Myocyte (in vitro differentiated cells): ENCODE measurements at regions not wholly inside any gene's neighbourhood (a gene's known extent, or its start where the extent isn't known, plus 50 kb on each side); places are given as distances from the start of the nearest gene placed in this dataset.

Experiments used
- DNase-seq: peaks from one replicate; pipeline ENCODE4 v3.0.0-alpha.2; 2012; ENCODE audit warnings: low read depth

GRCh38 chrY:7979770-7980169 is 1068.2 kb upstream of the AMELY start:
- no peak for DNase-seq

DNA sequence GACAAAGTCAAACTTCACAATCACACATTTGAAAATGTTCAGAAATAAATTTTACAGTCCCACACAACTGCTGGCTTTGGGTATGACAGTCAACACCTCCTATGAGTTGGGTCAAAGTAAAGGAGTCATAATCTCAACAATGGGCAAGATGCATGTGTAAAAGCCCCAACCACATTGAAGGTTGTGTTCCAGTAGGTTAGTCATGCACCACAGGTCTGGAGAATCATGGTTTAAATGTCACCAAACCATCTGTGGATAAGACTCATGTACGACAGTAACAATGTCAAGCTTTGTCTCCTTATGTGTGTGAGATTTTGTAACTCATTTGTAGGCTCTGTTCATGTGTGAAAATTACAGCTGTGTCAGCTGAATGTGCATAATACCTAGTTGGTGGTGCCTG is 1065.7 kb upstream of the AMELY start:
- DNase-seq: no peak

DNA sequence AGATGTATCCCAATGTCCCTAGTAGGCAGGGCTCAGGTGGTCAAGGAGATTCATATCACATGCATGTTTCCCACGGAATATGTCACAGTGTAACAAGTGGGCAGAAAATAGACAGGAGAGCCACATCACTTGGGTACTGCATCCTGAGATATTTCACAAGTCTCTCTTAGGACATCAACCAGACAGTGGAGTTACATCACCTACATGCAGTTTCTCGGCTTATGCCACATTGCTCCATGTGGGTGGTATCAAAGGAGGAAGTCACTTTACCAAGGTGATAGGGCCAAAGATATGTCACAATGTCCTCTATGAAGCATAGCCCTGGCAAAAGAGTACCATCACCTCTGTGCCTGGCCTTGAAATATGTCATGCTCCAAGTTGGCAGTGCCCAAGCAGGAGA is 1056.7 kb upstream of the AMELY start:
- DNase-seq: no peak

GRCh38 chrY:7966916-7967315 is 1055.4 kb upstream of the AMELY start:
- DNase-seq: no peak

DNA sequence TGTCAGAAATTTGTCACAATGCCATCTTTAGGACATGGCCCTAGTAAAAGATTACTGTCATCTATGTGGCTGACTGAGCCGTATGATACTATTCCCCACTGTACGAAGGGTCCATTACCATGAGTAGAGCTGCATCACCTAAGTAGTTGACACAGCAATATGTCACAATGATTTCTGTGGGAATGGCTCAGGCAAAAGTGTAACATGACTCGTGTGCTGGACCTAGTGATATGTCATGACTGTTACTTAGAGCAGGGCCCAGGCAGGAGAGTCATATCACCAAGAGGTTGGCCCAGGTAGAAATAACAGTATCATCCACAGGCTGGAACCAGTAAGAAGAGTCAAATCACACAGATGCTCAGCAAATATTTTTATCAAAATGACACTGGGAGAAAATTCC is 1051.8 kb upstream of the AMELY start:
- no peak for DNase-seq

DNA sequence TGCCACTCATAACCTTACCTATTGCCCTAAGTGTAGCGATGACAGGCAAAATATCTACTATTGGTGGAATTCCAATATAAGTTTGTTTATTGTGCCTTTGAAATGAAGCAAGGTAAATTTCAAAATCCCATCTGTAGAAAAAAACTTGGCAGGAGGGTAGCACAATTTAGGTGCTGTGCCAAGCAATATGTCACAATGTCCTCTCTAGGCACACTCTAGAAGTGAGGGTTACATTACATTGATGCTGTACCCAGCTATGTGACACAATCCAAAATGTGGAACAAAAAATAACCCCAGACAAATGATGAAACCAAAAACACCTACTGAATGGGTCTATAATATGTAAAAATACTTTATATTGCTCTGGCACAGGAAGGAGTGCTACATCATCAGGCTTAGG is 1050.8 kb upstream of the AMELY start:
- DNase-seq: no peak

- no peak for DNase-seq
Measured at GRCh38 chrY:7961811-7962210, 1050.3 kb upstream of the AMELY start.

DNA sequence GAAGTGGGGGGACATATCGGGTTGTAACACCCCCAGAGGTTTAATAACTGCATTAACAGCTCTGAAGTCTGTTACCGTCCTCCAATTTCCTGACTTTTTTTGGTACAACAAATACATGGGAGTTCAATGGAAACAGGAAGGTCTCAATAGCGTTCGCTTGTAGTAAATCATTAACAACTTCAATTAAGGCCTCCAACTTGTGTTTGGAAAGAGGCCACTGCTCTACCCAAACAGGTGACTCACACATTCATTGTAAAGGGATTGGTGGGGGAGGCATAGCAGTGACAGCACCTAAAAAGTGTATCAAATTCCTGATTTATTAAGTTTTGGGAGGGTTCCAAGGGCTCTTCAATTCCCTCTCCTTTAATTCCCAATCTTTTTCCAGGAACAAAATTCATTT is 1046.2 kb upstream of the AMELY start:
- DNase-seq: no peak

GRCh38 chrY:7951187-7951852 is 1039.8 kb upstream of the AMELY start:
- no peak for DNase-seq

DNA sequence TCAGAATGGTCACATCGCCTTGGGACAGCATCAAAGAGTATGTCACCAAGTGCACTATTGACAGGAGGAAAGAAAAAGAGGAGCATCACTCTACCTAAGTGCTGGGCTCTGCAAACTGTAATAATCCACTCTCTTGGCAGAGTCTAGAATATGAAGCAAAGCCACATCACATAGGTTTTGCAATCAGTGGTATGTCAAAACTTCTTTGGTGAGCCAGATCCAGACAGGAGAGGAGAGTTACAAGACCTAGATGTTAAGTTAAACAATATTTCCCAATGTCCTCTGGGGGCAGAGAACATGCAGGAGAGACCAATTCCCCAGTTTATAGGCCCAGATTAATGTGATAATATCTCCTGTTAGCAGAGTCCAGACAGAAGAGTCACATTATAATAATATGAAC is 1032.6 kb upstream of the AMELY start:
- DNase-seq: no peak

DNA sequence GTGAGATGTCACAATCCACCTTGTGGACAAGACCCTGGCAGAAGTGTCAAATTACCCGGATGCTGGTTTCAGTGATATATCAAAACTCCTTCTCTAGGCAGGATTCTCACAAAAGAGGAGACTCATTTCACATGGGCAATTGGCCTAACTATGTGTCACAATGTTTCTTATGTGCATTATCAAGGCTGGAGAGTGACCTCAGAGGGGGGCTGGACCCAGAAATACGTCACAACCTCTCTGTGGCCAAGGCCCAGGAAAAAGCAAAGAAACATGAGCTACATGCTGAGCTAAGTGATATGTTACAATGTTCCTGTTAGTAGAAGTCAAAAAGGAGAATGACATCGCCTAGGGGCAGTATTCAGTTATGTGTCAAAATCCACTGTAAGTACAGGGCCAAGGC is 1031.2 kb upstream of the AMELY start:
- peak; percentile 8 for DNase-seq

DNA sequence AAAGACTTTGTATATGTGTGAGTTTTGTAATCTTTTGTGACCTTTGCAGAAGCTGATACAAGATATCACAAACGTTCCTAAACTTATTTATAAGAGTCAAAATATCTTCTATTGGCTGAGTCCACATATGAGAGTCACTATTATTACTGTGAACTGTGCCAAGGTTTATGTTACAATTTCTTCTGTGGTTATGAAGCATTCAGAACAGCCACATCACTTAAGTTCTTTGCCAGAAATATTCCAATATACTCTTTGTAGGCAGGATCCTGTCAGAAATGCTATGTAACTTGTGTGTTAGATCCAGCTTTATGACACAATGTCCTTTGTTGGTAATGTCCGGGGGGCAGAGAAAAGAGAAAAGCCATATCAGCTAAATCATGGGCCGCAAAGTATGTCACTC is 1030.3 kb upstream of the AMELY start:
- no peak for DNase-seq

GRCh38 chrY:7938982-7939718 is 1027.6 kb upstream of the AMELY start:
- DNase-seq: no peak

DNA sequence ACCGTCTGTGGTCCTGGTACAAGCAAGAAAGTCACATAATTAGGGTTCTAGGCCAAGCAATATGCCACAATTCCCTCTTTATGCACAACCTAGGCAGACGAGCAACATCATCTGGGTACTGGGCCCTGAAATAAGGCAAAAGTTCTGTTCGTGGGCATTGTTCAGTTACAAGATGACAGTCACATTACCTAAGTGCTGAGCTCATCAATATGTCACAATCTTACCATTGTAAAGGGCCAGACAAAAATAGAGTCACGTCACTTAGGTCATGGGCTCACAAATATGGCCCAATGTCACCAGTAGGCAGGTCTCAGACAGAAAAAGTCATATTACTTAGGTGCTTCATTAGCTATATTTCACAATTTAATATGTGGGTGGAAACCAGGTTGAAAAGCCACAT is 1025.3 kb upstream of the AMELY start:
- no peak for DNase-seq

DNA sequence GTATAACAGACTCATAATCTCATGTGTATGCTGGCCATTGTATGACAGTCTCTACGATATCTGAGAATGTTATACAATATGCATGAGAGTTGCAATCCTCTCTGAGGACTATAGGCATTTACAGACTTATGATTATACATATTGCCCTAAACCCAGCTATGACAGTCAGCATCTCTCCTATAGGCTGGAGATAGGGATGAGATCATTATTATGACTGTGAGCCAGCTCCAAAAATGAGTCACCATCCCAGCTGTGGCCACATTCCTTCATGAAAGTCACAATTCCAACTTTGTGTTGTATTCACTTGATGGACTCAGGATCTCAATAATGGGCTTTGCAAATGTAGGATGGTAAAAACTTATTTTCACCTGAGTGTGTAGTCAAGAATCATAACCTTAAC is 1024.5 kb upstream of the AMELY start:
- DNase-seq: peak; percentile 55

DNA sequence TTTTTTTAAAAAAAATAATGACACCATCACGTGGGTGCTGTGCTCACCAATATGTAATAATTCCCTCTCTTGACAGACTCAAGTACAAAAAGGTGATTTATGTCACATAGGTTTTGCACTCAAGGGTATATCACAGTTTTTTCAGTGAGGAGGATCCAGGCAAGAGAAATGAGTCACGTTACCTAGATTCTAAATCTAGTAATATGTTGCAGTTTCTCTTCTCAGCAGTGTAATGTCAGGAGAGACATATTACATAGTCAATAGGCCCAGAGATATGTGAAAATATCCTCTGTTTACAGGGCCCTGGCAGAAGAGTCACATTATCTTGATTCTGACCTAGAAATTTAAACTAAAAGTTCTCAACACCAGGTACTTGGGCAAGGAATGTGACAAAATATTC is 1024.1 kb upstream of the AMELY start:
- DNase-seq: no peak

- DNase-seq: no peak
Measured at GRCh38 chrY:7932424-7932823, 1020.9 kb upstream of the AMELY start.

GRCh38 chrY:7929866-7930265 is 1018.3 kb upstream of the AMELY start:
- DNase-seq: no peak

- DNase-seq: no peak
Measured at GRCh38 chrY:7924059-7924458, 1012.5 kb upstream of the AMELY start.

DNA sequence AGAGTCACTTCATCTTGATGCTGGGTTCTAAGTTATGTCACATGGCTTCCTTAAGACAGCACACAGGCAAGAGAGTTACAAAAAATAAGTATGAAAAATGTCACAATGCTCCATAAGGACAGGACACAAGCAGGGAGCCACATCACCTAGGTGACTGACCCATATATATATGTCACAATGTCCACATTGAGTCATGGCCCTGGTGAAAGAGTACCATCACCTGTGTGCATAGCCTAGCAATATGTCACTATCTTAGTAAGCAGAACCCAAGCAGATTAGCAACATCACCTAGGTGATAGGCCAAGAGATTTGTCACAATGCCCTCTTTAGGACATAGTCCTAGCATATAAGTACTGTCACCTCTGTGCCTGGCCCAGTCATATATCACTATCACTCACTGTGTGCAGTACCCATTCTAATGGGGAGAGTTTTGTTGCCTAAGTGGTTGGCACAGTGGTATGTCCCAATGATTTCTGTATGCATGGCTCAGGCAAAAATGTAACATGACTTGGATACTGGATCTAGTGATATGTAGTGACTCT is 1012.0 kb upstream of the AMELY start:
- DNase-seq: no peak

DNA sequence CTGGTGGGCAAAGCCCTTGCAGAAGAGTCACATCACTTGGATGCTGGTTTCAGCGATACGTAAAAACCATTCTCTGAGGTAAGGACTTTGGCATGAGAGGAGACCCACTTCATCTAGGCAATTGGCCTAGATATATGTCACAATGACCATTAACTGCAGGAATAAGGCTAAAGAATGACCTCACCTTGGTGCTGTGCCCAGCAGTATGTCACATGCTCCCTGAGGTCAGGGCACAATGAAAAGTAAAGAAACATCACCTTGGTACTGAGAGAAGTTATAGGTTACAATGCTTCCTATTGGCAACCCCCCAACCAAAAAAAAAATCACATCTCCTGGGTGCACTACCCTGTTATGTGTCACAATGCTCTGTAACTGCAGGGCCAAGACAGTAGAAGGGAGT is 1008.8 kb upstream of the AMELY start:
- no peak for DNase-seq

- DNase-seq: no peak
Measured at GRCh38 chrY:7888506-7888905, 977.0 kb upstream of the AMELY start.

- no peak for DNase-seq
Measured at GRCh38 chrY:7881696-7882095, 970.1 kb upstream of the AMELY start.
